Adrenal gland (tissue), 9 donors: ENCODE measurements at regions not wholly inside any gene's neighbourhood (a gene's known extent, or its start where the extent isn't known, plus 50 kb on each side); places are given as distances from the start of the nearest gene placed in this dataset.
A peak's percentile ranks its signal among the peaks of the same experiment; 100 is the strongest.

Source experiments
- DNase-seq, 7 donors: peaks; one replicate each; pipeline ENCODE4 v3.0.0-alpha.2; 2019 to 2020
- H3K27ac ChIP-seq, 5 donors: fragments of 200-600 bp; sonication (generic) in 4 of 5; 1 replicate in 3 of 5; 2 replicates in 2 of 5; pipeline versions ENCODE4 v1.5.1 to v1.8.0; 2016 to 2020; ENCODE audit warnings: mild to moderate bottlenecking in 1 of 5
- H3K27me3 ChIP-seq: fragments of 200-600 bp; 2 replicates; pipeline ENCODE4 v1.8.0; 2021
- H3K36me3 ChIP-seq, 2 donors: fragments of 200-600 bp; replicated peaks in 1 of 2; 1 replicate in 1 of 2; 2 replicates in 1 of 2; pipeline versions ENCODE4 v1.5.1 to v1.8.0; 2018 to 2022
- H3K4me1 ChIP-seq, 2 donors: fragments of 200-600 bp; replicated peaks in 1 of 2; 1 replicate in 1 of 2; 2 replicates in 1 of 2; pipeline versions ENCODE4 v1.5.1 to v1.8.0; 2018 to 2021
- H3K4me3 ChIP-seq, 4 donors: fragments of 200-600 bp; sonication (generic) in 3 of 4; one replicate each; pipeline ENCODE4 v1.5.1; 2016 to 2018
- H3K9me3 ChIP-seq, 3 donors: fragments of 200-600 bp; sonication (generic) in 1 of 3; replicated peaks in 1 of 3; 1 replicate in 2 of 3; 2 replicates in 1 of 3; pipeline versions ENCODE4 v1.5.1 to v1.8.0; 2016 to 2021
- POLR2A ChIP-seq, 2 donors: fragments of 450-650 bp; IDR thresholded peaks; one replicate each; pipeline ENCODE4 v1.6.1; 2017; ENCODE audit warnings: antibody characterized with exemption in 2 of 2, mild to moderate bottlenecking in 2 of 2, moderate library complexity in 1 of 2
- WGBS, 4 donors: extraction: QIAGEN DNeasy Blood & Tissue Kit in 2 of 4; methylation state at CpG; one replicate each; pipeline versions ENCODE4 v1.1.5 to v1.1.7; 2013 to 2017; 5-methylcytosine and 5-hydroxymethylcytosine counted together
- intact Hi-C, 2 donors: fragments of 100-400 bp; cut with DNase I; formaldehyde crosslinking; loops; one replicate each; pipeline versions ENCODE4 v1.14.1 to v1.15.0; 2022 to 2023
- TF ChIP-seq, protein P1 (sequence below), 6 experiments: fragments of 450-650 bp in 4 of 6; fragments of 200-600 bp in 2 of 6; sonication (generic) in 1 of 6; IDR thresholded peaks; 1 replicate in 5 of 6; 2 replicates in 1 of 6; pipeline versions ENCODE4 v1.5.1 to v1.8.0; 2016 to 2021; ENCODE audit warnings: antibody characterized with exemption in 6 of 6, mild to moderate bottlenecking in 2 of 6, moderate library complexity in 1 of 6
- donor health status: healthy with polysubstance abuse.
- donor health status: Bipolar disorder and iron deficiency.
- donor health status: DM: yes; HTN: yes; CAD: no.
- donor health status: DM: no; HTN: no; CAD: no.
- donor health status: DM: no; HTN: no; CAD: no.

DNA sequence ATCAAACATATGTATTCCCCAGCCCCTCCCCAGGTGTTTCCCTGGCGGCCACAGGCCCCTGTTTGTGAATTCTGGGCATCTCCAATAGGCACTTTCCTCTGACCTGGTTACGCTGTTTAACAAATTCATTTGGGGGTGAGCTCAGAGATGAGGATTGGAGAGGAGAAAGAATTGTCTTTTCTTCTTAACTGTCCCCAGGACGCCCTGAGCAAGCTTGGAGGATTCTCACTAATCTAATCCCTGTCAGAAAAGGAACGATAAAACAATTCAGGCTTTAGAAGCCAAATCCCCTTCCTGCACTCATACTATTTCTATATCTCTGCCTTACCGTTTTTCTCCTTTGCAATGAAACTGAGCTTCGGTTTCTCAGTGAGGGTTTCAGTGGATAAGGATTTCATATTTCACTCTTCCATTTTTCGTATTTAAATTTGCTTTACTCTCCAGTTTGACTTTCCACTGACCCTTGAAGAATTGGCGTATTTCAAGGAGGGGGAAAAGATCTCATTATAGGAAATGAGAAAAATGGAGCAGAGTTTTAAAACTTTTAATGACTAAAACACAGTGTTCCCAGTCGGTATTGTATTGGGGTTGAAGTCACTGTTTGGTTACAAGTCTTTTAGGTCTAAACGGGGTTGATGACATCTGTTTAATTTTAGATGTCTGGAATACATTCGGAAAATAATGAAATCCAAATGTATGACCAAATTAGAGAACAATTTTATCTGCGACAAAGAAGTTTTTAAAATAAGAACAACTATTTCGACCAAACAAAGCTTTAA is 180.1 kb downstream of the MACROH2A1 start:
- Histone ChIP-seq H3K4me1 (no peaks in the 10 kb centered on the region), H3K9me3 (no peaks in the 10 kb centered on the region), H3K27ac (no peak overlapping the region), H3K36me3 (no peaks in the 10 kb centered on the region), H3K4me3 (no peak overlapping the region), H3K27me3 (no peaks in the 10 kb centered on the region)
- WGBS, 4 donors = 84 to 89% (median 87%) methylated on average over 13 of the region's 13 CpGs
- TF ChIP-seq, protein P1, sequence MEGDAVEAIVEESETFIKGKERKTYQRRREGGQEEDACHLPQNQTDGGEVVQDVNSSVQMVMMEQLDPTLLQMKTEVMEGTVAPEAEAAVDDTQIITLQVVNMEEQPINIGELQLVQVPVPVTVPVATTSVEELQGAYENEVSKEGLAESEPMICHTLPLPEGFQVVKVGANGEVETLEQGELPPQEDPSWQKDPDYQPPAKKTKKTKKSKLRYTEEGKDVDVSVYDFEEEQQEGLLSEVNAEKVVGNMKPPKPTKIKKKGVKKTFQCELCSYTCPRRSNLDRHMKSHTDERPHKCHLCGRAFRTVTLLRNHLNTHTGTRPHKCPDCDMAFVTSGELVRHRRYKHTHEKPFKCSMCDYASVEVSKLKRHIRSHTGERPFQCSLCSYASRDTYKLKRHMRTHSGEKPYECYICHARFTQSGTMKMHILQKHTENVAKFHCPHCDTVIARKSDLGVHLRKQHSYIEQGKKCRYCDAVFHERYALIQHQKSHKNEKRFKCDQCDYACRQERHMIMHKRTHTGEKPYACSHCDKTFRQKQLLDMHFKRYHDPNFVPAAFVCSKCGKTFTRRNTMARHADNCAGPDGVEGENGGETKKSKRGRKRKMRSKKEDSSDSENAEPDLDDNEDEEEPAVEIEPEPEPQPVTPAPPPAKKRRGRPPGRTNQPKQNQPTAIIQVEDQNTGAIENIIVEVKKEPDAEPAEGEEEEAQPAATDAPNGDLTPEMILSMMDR (IDR thresholded peaks at IDR 0.05) = no peak
- TF ChIP-seq POLR2A (IDR thresholded peaks at IDR 0.05) = no peak
- DNase-seq = peak in 2 of 7 donors; percentile 5 to 9
- intact Hi-C loops = loop anchor here in 1 of 2 donors (10.0 kb wide), 1 partner anchor 116 kb away; no protein-coding TSS in a partner anchor

DNA sequence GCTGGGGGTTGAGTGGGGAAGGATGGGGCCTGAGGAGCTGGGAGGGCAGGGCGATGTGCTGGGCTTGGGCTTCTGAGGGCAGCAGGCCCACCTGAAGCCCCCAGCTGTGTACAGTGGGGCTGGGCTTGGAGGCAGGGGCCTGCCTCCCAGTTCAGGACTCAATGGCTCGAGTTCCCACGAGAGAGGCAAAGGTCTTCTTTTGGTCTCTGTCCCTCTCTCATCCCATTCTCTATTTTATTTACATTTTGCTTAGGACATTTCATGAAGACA is 180.6 kb downstream of the MACROH2A1 start:
- Histone ChIP-seq H3K27me3 (no peaks in the 10 kb centered on the region), H3K4me1 (no peaks in the 10 kb centered on the region), H3K4me3 (no peak overlapping the region), H3K27ac (no peak overlapping the region), H3K36me3 (no peaks in the 10 kb centered on the region), H3K9me3 (no peaks in the 10 kb centered on the region)
- no peak for DNase-seq
- intact Hi-C loops = loop anchor here in 1 of 2 donors (10.0 kb wide), 1 partner anchor 116 kb away; no protein-coding TSS in a partner anchor
- TF ChIP-seq, protein P1 (IDR thresholded peaks at IDR 0.05) = no peak
- no peak for TF ChIP-seq POLR2A (IDR thresholded peaks at IDR 0.05)
- WGBS, 4 donors = 90 to 100% (median 94%) methylated on average over 3 of the region's 3 CpGs

DNA sequence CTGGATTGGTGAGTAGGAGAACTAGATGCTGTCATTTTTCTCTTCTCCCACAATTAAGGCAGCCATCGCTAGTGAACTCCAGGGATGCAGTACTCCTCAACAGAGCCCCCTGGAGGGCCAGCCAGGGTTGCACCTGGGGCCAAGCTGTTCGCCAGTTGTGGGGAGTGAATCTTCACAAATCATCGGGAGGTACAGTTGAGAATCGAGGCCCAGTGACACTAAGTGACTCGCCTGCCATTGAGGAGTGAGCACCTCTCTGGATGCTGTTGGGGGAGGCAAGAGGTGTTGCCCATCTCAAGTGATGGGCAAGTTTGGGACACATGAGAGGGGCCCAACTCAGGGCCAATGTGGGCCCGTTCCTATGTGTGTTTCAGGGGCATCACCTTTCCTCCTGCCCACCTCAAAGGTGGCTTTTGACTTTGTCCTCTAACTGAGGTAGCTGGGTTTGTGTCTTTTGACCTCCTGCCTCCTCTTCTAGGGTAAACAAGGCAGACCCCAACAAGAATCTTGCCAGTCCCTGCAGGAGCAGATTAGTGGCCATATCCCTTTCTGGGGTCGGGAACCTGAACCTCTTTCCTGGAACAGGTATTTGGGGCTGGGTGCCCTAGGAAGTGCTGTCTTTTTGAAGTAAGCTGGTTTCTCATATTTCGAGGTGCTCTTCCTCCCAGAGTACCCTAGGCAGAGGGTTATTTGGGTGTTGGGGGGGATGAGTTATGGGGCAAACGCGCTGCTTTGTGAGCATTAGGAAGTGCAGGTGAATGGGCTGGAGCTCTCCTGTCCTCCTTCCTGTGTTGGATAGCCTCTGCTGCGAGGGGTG is 181.2 kb downstream of the MACROH2A1 start:
- 92 to 95% (median 95%) methylated on average over 9 to 11 of the region's 11 CpGs for WGBS, 4 donors
- DNase-seq = peak in 3 of 7 donors; percentile 5 to 33 (median 16)
- TF ChIP-seq, protein P1 (IDR thresholded peaks at IDR 0.05) = no peak
- TF ChIP-seq POLR2A (IDR thresholded peaks at IDR 0.05) = no peak

More for the DNA sequence above, 181.2 kb downstream of the MACROH2A1 start:
- Histone ChIP-seq H3K27ac (no peak overlapping the region), H3K36me3 (no peaks in the 10 kb centered on the region), H3K27me3 (no peaks in the 10 kb centered on the region), H3K9me3 (no peaks in the 10 kb centered on the region), H3K4me3 (no peak overlapping the region), H3K4me1 (no peaks in the 10 kb centered on the region)
- intact Hi-C loops = loop anchor here in 1 of 2 donors (10.0 kb wide), 1 partner anchor 117 kb away; no protein-coding TSS in a partner anchor
